OCI-LY3 (cell line): ENCODE measurements at regions not wholly inside any gene's neighbourhood (a gene's known extent, or its start where the extent isn't known, plus 50 kb on each side); places are given as distances from the start of the nearest gene placed in this dataset.

Source experiments
- H2AFZ ChIP-seq: fragments of 200-600, 300-600 bp; shearing (Covaris generic); 2 replicates; pipeline ENCODE4 v1.6.0; 2014; ENCODE audit warnings: antibody characterized with exemption, low read depth, low read length
- H3K27ac ChIP-seq: fragments of 200-600, 300-600 bp; sonication (generic); 2 replicates; pipeline ENCODE4 v1.5.1; 2014; ENCODE audit warnings: mild to moderate bottlenecking, low read length, moderate library complexity, mixed read lengths
- H3K27me3 ChIP-seq: fragments of 200-600, 300-600 bp; sonication (generic); 2 replicates; pipeline ENCODE4 v1.6.1; 2014; ENCODE audit warnings: low read depth, low read length, mixed read lengths
- H3K36me3 ChIP-seq: fragments of 200-600, 300-600 bp; sonication (generic); replicated peaks from 2 replicates; pipeline ENCODE3; 2014; ENCODE audit warnings: low read depth, low read length, mixed read lengths
- H3K4me1 ChIP-seq: fragments of 300-600, 200-600 bp; sonication (generic); 2 replicates; pipeline ENCODE4 v1.6.1; 2014; ENCODE audit warnings: low read length, mixed read lengths
- H3K4me2 ChIP-seq: fragments of 200-600, 300-600 bp; sonication (generic); 2 replicates; pipeline ENCODE4 v1.6.1; 2014; ENCODE audit warnings: low read length, mixed read lengths
- H3K4me3 ChIP-seq: fragments of 300-600, 200-600 bp; sonication (generic); 2 replicates; pipeline ENCODE4 v1.5.1; 2014; ENCODE audit warnings: antibody characterized with exemption, mild to moderate bottlenecking, low read length, moderate library complexity
- H3K79me2 ChIP-seq: fragments of 300-600, 200-600 bp; shearing (Covaris generic); 2 replicates; pipeline ENCODE4 v1.6.1; 2014; ENCODE audit warnings: mild to moderate bottlenecking, low read length, mixed read lengths
- H3K9ac ChIP-seq: fragments of 300-600, 200-600 bp; shearing (Covaris generic); 2 replicates; pipeline ENCODE4 v1.6.0; 2014; ENCODE audit warnings: mild to moderate bottlenecking, low read length, moderate library complexity
- H3K9me3 ChIP-seq: fragments of 200-600, 300-600 bp; shearing (Covaris generic); 2 replicates; pipeline ENCODE4 v1.6.1; 2014; ENCODE audit warnings: low read length, mixed read lengths; ENCODE audit not compliant: insufficient read depth
- H4K20me1 ChIP-seq: fragments of 200-600, 300-600 bp; sonication (generic); 2 replicates; pipeline ENCODE4 v1.6.1; 2016; ENCODE audit warnings: low read length, mixed read lengths; ENCODE audit not compliant: insufficient read depth
- CTCF ChIP-seq: fragments of 200-600, 300-600 bp; sonication (generic); IDR thresholded peaks from 2 replicates; pipeline ENCODE4 v1.5.1; 2014; ENCODE audit warnings: antibody characterized with exemption, low read length, low read depth
- EZH2phosphoT487 ChIP-seq: fragments of 200-600 bp; shearing (Covaris generic); IDR thresholded peaks from 2 replicates; pipeline ENCODE4 v1.6.1; 2018; ENCODE audit warnings: antibody characterized with exemption, mixed run types, low read depth

- Histone ChIP-seq H3K4me2 (no peak overlapping the region), H3K9ac (no peak overlapping the region), H2AFZ (no peak overlapping the region), H4K20me1 (no peaks in the 10 kb centered on the region), H3K27me3 (no peaks in the 10 kb centered on the region), H3K4me1 (no peaks in the 10 kb centered on the region), H3K4me3 (no peak overlapping the region), H3K79me2 (no peaks in the 10 kb centered on the region), H3K27ac (no peak overlapping the region), H3K36me3 (no peaks in the 10 kb centered on the region), H3K9me3 (no peaks in the 10 kb centered on the region)
- no peak for TF ChIP-seq CTCF
- no peak for TF ChIP-seq EZH2phosphoT487
Measured at GRCh38 chr7:110386913-110387312, 704.0 kb upstream of the LRRN3 start.

- Histone ChIP-seq H3K9me3 (no peaks in the 10 kb centered on the region), H3K4me3 (no peak overlapping the region), H3K4me1 (no peaks in the 10 kb centered on the region), H3K27ac (no peak overlapping the region), H3K79me2 (no peaks in the 10 kb centered on the region), H3K9ac (no peak overlapping the region), H4K20me1 (no peaks in the 10 kb centered on the region), H3K36me3 (no peaks in the 10 kb centered on the region), H3K27me3 (no peaks in the 10 kb centered on the region), H3K4me2 (no peak overlapping the region), H2AFZ (no peak overlapping the region)
- TF ChIP-seq EZH2phosphoT487 (no peak), CTCF (no peak)
Measured at GRCh38 chr7:110387689-110388088, 703.2 kb upstream of the LRRN3 start.

- no peak overlapping the region for H2AFZ ChIP-seq
- H3K79me2 ChIP-seq = no peaks in the 10 kb centered on the region
- no peak overlapping the region for H3K4me2 ChIP-seq
- H3K27me3 ChIP-seq = no peaks in the 10 kb centered on the region
- no peak overlapping the region for H3K9ac ChIP-seq
- no peaks in the 10 kb centered on the region for H3K36me3 ChIP-seq
- no peak overlapping the region for H3K4me3 ChIP-seq
- H3K9me3 ChIP-seq = no peaks in the 10 kb centered on the region
- TF ChIP-seq EZH2phosphoT487 = no peak
- no peak for TF ChIP-seq CTCF
- H3K4me1 ChIP-seq = no peaks in the 10 kb centered on the region
- H4K20me1 ChIP-seq = no peaks in the 10 kb centered on the region
- H3K27ac ChIP-seq = no peak overlapping the region
Measured at GRCh38 chr7:110388457-110388856, 702.5 kb upstream of the LRRN3 start.

DNA sequence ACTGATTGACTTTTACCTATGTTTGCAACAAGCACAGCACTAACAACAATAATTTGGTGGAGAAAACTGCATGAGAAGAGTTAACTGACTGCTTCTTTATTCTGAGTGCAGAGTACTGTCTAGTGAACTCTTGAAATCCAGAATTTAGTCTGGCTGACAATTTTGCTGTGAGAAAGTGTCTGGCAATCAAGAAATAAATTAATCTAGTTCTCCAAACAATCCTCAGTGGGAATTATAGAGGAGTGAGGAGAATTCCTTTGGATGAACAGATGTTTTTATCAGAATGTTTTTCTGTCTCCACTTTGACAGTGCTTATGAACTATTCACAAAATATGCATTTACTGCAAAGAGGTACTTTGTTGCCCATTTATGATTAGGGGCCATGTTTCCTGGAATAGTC lies 694.9 kb upstream of the LRRN3 start:
- Histone ChIP-seq H3K4me1 (no peaks in the 10 kb centered on the region), H4K20me1 (no peaks in the 10 kb centered on the region), H3K4me2 (no peak overlapping the region), H3K9me3 (no peaks in the 10 kb centered on the region), H3K4me3 (no peak overlapping the region), H2AFZ (no peak overlapping the region), H3K9ac (no peak overlapping the region), H3K79me2 (no peaks in the 10 kb centered on the region), H3K36me3 (no peaks in the 10 kb centered on the region), H3K27me3 (no peaks in the 10 kb centered on the region), H3K27ac (no peak overlapping the region)
- TF ChIP-seq CTCF (no peak), EZH2phosphoT487 (no peak)
